ENCODE measurements at regions not wholly inside any gene's neighbourhood (a gene's known extent, or its start where the extent isn't known, plus 50 kb on each side); places are given as distances from the start of the nearest gene placed in this dataset.

DNA sequence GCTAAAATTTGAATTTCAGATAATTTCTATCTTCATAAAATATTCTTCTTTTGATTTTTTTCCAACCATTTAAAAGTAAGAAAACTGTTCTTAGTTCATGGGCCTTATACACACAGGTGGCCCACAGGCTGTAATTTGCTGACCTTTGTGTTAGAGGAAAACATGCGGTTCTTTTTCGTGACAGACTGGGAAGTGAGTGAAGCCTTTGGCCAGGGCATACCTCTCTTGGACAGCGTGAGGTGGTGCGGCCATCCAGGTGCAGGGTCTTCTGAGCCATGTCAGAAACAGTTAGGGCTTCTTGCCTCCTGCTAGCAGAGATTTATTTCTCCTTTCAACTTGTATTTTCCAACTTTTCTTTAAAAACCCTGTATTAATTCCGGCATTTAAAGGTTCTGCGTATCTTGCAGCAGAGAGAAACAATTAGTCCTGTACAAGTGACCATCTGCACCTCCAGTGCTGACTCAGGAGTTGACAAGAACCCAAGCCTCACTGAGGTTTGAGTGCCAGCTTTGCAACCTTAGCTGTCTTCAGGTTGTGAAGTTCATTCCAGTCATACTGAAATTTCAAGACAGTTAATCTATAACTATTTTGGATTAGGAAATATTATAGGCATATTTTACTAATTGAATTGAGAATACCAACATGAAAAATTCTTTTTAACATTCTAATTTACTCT, 177.8 kb downstream of the LY86 start:
- TF ChIP-seq POLR2A (IDR thresholded peaks at IDR 0.05) (no peak), CTCF (IDR thresholded peaks at IDR 0.05) (no peak)

Measured in esophagus squamous epithelium (tissue), 4 donors.